HG03095 (cell line): ENCODE measurements at regions not wholly inside any gene's neighbourhood (a gene's known extent, or its start where the extent isn't known, plus 50 kb on each side); places are given as distances from the start of the nearest gene placed in this dataset.
"Not testable (repeated sequence)": the region's sequence is repeated elsewhere in the genome, so short reads cannot be mapped to it uniquely, and the experiment has no call there.

Source experiments
- ATAC-seq: cut with Tn5 transposase; IDR thresholded peaks from one replicate; pipeline ENCODE4 v1.9.1; 2021; ENCODE audit warnings: moderate library complexity; ENCODE audit not compliant: unreplicated experiment

DNA sequence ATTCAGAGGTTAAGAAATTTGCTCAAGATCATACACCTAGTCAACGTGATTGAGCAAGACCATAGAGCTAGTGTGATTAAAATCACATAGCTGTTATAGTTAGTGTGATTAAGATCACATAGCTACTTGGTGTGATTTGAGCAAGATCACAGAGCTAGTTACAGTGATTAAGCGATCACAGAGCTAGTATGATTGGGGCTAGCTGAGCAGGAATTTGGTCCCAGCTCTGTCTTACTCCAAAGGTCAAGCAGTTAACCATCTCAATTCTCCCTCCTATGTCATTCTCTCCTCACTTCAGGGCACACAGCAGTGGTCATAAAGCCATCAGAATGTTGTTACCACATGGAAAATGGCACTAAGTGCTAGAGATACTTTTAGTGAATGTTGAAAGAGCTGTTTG lies 158.2 kb downstream of the SPTSSA start:
- no peak for ATAC-seq

DNA sequence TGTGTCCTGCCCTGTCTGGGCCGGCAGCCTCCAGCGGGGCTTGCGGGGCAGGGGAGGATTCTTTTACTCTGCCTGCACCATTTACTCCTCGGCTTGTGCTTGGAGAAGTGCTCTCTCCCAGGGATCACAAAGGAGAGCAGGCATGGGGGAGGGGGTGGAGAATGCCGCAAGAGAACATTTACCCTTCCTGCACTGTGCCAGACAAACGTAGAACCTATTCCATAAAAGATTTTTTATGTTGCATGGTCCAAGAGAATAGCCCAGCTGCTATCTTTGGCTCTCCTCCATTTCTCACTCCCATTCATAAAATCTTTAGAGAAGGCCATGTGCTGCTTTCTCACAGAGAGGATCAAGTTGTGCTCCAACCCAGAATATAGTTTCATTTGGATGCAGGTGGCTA lies 159.4 kb downstream of the SPTSSA start:
- no peak for ATAC-seq

DNA sequence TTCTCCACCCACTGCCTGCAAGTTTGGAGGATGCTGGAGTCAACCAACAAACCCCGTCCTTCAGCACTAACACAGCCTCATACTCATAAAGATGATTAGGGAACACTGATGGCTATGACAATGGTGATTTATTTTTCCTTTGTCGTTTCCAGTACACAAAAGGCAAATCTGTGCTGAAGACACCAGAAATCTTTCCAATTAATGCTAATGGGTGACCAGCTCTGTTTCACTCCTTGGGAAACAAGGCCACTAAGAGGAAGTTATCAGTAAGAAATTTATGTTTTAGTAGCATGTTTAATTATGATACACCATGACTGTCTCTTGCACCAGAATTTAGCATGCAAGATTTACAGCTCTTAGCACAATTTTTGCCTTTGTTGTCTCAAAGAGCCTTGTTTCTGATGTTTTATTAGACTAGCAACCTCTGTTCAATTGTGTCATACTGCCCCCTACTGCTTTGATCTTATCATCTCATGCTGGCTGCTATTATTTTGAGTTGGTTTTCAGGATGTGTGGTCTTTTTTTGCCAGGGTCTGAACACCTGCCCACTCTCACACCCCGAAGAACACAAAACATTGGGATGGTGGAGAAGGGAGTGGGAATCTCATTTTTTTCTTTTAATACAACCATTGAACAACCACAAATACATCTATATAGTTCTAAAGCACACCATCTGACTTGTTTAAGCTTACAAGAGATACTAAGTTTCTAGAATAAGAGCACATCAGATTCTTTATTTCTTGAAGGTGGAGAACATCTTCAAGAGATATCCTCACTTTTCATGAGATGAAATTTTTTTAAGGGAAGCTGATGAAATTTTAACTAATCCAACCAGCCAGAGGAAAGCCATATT lies 160.9 kb downstream of the SPTSSA start:
- no peak for ATAC-seq

DNA sequence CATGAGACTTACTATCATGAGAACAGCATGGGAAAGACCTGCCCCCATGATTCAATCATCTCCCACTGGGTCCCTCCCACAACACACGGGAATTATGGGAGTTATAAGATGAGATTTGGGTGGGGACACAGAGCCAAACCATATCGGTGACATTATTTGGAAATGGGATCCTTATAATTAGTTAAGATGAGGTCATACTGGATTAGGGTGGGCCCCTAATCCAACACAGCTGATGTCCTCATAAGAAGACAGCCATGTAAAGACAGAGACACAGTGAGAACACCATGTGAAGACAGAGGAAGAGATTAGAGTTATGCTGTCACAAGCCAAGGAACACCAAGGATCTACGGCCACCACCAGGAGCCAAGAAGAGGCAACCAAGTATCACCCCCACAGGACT lies 161.7 kb downstream of the SPTSSA start:
- no peak for ATAC-seq

DNA sequence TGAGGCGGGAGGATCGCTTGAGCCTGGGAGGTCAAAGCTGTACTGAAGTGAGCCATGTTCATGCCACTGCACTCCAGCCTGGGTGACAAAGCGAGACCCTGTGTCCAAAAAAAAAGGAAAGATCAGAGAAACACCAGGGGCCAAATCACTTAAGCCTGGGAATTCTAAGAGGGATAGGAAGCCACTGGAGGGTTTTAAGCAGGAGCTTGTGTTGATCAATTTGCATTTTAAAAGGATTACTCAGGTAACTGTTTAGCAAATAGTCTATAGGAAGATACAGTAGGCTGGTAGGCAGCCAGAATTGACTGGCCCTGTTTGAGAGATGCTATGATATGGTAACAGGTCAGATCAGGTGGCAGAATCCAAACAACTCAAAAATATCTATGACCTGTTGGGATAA lies 162.7 kb downstream of the SPTSSA start:
- ATAC-seq, result no peak

DNA sequence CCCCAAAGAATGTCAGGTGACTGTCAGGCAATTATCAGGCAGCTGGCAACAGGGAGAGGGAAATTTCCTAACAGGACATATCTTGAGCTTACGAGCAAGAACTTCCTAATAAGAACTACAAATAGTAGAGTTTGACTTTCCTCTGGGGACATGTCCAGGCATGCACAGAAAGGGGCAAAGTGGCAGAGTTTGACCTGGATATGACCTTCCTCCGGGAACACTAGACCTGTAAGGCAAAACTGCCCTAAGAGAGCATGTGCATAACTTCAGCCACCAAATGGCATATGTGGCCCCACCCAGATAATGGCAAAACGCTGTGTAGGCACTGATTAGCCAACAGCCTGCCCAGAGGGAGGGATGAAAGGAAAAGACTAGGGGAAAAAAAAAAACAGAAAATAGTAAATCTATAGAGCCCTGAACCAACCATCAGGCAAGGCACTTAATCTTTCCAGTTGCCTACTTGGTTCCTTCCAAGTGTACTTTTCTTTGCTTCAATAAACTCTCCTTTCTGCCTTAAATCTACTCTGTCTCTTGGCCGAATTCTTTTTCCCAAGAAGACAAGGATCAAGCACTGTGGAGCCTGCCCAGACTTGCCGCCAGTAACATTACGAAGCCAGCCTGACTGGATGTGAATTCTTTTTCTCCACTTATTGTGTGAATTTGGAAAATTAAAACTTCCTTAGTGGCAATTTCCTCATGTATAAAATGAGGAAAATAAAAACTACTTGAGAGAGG lies 164.1 kb downstream of the SPTSSA start:
- no peak for ATAC-seq

DNA sequence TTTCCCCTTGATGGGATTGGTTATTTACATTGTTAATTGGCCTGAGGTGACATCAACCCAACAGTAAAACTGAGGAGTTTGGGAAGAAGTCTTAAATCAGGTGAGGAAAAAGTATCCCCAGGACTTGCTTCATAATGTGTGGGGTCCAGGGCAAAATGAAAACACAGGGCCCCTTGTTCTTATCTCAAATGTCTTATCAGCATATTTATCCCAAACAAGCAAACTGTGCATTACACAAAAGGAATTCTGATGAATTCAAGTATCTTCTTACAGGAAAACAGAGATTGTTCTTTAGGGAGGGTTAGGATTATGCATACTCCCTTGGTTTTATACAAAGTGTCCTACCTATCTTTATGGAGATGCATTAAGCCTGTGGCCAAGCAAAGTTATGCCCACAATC lies 178.4 kb downstream of the SPTSSA start:
- no peak for ATAC-seq

DNA sequence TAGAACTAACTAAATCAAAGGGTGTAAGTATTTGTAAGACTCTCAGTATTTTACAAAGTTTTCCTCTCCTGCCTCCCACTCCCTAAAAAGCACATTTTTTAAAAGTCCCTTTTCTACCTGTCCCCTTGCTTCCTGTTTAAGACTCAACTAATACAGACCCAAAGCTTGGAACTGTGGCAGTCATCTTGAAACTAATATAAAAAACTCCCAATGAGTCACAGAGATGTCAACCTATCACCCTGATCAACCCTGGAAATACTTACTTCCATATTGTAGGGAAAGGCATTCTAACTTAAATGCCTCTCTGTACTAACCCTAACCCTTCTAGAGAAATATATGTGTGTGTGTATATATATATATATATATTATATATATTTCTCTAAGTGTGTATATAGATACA lies 184.8 kb downstream of the SPTSSA start:
- ATAC-seq, result no peak

DNA sequence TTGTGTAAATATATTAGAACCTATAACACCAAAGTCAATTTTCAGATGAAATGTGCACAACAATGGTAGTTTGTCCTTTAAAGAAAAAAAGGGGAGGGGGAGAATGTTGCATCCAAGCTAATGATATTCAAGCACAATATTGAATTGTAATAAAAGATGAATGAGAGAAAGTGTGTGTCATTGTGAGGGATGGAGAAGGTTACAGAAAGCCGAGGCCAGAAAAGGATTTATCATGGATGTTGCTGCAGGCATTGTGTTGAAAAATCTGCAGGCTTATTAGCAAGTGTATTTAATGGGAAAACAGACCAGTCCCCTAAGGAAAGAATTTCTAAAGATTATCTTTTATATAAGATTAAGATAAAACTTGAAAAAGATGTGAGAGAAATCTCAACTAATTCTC lies 186.5 kb downstream of the SPTSSA start:
- no peak for ATAC-seq

DNA sequence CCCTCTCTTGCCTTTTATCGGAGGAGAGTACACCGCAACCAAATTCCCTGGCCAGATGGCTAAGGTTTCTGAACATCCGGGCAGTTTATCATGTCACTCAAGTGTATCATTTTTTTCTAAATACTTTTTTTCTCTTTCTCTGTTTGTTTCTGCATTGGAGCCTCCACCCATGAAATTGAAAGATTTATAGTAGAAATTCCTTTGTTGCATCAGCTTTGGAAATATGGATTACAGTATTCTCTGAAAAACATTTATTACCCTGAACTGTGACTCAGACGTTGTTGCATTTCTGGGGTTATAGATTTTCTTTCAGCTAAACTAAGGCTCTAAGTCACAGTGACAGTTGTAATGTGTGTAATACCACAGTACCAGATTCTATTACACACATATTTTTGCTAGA lies 187.0 kb downstream of the SPTSSA start:
- ATAC-seq, result no peak

DNA sequence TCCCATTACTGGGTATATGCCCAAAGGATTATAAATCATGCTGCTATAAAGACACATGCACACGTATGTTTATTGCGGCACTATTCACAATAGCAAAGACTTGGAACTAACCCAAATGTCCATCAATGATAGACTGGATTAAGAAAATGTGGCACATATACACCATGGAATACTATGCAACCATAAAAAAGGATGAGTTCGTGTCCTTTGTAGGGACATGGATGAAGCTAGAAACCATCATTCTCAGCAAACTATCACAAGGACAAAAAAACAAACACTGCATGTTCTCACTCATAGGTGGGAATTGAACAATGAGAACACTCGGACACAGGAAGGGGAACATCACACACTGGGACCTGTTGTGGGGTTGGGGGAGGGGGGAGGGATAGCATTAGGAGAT lies 188.3 kb downstream of the SPTSSA start:
- ATAC-seq, result not testable (repeated sequence)

DNA sequence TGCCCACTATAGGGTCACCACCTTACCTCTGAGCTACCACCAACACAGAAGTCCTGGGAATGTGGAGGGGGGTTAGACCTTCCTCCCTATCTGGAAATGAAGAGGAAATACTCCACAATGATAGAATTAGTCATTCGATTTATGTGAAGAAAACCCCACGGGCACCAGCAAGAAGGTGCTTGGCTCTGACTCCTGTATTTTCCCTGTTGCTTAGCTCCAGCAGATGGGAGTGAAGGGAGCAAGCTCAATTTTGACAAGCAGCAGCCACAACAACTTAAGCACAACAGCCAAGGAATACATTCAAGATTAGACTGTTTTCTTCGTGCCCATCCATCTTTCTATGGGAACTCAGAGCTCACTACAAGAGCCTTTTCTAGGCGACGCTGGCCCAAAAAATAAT lies 191.7 kb downstream of the SPTSSA start:
- no peak for ATAC-seq

DNA sequence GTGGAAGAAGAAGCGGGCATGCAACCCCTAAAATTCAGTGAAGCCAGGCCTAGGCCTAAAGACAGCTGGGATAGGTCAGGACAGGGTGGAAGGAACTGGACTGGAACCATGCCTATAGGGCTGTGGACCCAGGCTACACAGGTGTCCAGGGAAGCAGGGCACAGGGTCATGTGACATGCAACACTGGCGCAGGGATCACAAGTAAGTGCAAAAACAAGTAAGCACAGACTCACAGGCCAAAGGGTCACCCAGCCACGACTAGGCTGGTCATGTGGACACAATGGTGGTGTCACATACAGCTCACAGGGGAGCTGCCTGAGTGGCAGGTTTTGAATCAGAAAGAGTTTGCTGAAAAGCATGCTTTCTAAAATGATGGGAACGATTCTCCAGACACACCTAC lies 195.7 kb downstream of the SPTSSA start:
- ATAC-seq, result no peak

DNA sequence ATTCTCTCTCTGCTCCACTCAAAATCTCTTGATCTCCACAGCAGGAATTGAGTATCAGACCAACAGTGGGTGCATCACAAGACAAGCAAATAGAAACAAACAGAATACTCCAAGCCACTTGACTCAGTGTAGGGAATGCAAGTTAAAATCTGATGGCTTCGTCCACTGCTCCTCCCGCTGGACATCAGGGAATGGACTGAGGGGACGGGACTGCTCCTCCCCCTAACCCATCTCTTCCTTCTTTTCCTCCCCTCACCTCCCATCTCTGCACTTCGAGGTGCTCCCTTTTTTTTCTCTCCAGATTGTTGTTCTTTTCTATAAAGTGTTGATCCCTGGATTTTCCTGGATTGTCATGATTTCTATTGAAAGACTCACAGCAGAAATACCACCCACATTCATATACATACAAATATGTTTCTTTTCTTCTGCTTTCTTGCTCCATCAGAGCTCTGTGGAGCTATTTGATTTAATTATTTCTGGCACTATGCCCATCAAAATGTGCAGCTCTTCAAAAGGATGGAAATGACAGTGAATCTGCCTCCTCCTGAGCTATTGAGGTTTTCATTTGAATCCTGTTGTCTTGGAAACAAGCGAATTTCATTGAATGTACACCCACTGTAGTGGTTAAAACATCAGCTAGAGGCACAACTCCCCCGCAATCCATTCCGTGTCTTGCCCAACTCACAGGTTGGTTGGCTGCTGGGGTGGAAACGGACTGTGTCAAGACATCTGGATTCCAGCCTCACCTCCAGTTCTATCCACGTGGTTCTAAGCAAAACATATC lies 199.7 kb downstream of the SPTSSA start:
- no peak for ATAC-seq

DNA sequence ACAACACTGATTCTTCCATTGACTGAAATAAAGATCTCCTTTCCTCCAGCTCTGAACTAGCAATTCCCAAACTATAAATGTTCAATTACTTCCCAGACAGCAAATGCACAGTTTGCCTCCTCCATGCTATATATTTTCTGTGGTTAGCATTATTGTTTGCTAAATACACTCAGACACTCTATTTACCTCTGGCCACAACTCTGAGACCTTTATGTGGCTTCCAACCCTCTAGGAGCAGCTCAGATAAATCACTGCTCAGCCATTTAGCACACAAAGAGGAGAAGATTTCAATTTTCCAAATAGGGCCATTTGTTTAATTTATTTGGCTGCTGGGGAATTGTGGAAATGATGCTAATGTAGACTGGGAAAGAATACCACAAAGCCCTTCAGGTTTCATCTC lies 202.0 kb downstream of the SPTSSA start:
- no peak for ATAC-seq

DNA sequence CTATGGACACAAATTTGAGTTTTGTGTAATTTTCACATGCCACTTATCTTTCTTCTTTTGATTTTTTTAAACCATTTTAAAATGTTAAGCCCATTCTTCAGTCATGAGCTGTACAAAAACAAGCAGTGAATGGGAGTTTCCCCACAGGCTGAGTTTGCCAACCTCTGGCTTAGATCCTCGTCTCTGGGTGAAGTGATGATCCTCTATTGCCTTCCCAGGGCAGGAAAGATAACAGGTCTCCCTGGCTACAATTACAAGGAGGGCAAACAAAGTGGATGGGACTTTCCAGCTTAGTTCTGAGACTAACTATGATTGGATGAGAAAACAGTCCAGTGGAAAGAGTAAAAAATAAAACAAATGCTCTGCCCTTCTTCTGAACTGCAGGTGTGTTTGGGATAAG lies 203.7 kb downstream of the SPTSSA start:
- no peak for ATAC-seq

DNA sequence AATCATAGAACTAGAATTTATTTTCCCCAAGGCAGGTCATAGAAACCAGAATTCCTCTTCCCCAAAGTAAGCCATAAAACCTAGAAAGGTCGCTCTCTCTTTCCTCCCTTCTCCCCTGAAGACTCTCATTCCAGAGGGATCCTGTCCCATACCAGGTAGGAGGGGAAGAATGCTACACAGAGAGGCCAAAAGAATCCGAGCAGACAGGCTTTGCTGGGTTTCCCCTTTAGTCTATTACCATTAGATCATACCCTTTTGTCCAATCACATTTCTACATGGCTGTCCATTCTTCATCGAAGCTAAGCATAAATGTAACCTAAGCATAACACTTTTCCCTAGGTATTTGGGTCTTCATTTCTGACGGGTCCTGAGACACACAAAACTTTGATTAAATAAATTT lies 204.5 kb downstream of the SPTSSA start:
- no peak for ATAC-seq

DNA sequence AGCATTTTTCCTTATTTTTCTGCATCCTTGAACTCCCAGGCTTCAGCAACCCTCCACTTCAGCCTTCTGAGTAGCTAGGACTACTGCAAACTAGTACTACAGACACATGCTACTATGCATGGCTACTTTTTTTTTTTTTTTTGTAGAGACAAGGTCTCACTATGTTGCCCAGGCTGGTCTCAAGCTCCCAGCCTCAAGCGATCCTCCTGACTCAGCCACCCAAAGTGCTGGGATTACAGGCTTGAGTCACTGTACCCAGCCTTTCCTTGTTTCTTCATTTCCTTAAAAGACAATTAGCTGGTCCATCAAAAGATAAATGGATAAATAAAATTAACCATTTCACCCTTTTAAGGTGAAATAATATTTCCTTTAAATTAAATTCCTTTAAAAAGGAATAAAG lies 205.8 kb downstream of the SPTSSA start:
- ATAC-seq, result no peak

DNA sequence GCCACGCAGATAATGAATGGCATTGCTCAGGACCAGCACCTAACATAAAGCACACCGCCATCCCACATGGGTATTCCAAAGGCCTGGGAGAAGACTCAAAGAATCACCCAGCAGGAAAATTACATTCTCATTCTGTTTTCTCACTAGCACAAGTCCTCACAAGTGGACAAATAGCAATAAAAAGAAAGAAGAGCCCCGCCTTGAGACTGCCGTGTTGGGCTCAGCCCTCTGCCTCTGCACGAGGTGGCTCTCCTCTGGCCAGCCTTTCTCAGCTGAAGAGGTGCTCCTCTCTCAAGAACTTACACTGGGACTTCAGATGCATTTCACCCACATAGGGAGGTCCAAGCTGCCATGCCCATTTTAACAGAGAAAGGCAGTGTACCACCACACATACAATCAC lies 207.5 kb downstream of the SPTSSA start:
- no peak for ATAC-seq

DNA sequence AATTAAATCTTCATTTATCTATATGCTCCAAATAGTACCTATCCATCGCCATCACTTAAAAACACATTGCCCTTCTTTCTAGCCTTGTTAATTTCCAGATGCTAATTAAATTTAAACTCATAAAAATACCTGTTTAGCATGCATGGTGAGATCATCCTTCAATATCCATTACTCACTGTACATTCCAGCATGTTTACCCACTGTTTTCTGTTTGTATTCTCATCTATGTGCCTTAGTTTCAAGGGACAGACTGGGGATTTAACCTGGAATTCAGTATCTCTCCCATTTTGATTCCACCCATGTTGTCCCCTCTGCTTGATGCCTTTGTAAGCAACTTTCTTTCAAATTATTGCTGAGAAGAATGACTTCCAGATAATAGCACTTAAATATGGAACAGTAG lies 208.0 kb downstream of the SPTSSA start:
- ATAC-seq, result no peak

DNA sequence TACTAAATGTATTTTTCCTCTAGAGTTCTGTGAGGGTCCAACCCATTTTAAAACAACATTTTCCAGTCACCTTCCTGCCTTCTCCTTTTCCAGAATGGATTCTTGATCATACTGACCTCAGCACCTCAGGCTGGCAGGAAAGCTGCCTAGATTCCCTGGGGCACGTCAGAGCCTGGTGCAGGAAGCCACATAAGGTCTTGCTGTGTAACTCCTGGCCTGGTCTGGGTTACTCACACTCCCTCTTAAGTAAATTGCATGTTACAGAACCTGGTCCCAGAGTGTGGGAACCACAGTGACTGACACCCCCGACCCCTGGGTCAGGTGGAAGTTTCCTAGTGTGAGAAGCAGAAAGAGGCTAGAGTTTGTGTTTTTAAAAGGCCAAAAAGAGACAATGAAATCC lies 209.8 kb downstream of the SPTSSA start:
- no peak for ATAC-seq

DNA sequence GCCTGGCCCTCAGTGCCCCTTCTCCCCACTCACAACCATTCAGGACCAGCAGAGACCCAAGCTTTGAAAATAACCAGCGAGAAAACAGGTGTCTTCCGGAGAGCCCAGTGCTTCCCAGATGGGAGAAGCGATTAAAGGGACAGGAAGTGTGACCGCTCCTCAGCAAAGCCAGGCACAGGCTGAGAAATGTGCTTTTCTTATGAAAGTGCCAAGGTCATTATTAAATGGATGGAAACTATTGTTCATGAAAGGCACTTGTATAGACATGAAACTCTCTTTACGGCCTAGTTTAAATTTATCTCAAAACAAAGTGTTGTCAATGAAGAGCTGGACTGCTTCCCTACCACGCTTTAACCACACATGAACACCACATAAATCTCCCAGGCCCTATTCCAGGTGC lies 210.4 kb downstream of the SPTSSA start:
- no peak for ATAC-seq
